HCT116 (cell line): ENCODE measurements at regions not wholly inside any gene's neighbourhood (a gene's known extent, or its start where the extent isn't known, plus 50 kb on each side); places are given as distances from the start of the nearest gene placed in this dataset.

Source experiments
- ATAC-seq: fragments of 200-7000 bp; cut with Tn5 transposase; 2 replicates; pipeline ENCODE4 v1.9.1; 2020; ENCODE audit warnings: mild to moderate bottlenecking, moderate library complexity
- BruUV-seq: library from RNA; stranded (reverse); fragments of 400-500 nt; replicated peaks from 2 replicates; lab custom pipeline; 2021; lab: Mats Ljungman, UMichigan
- CTCF ChIA-PET: fragments of 300-600 bp; sonication (Branson Sonifier 250); formaldehyde crosslinking; loops from one replicate; lab custom pipeline; 2021; ENCODE audit warnings: antibody characterized with exemption; lab: Charles Lee
- POLR2A ChIA-PET: fragments of 300-600, 350-600 bp; sonication (Branson Sonifier 250); formaldehyde crosslinking; loops from one replicate; lab custom pipeline; 2021; ENCODE audit warnings: antibody characterized with exemption; lab: Charles Lee
- RAD21 ChIA-PET, 2 experiments: fragments of 300-600 bp; sonication (Branson Sonifier 250); formaldehyde crosslinking; loops; one replicate each; lab custom pipeline; 2023; ENCODE audit warnings: low total read pairs in 2 of 2; ENCODE audit not compliant: uncharacterized antibody in 2 of 2, unreplicated experiment in 2 of 2, low non-redundant PET in 1 of 2; lab: Charles Lee
- DNase-seq: peaks from one replicate; pipeline ENCODE4 v3.0.0-alpha.2; 2010; ENCODE audit warnings: low read depth, low spot score
- H2AFZ ChIP-seq: fragments of 200-600 bp; shearing (Covaris generic), sonication (generic); 2 replicates; pipeline ENCODE4 v1.6.1; 2017; ENCODE audit warnings: low read depth, mixed run types, mixed read lengths, antibody characterized with exemption, low read length; ENCODE audit not compliant: poor library complexity, severe bottlenecking
- H3K27ac ChIP-seq: 2 replicates; pipeline ENCODE4 v1.5.1; 2012; ENCODE audit warnings: low read depth, low read length
- H3K27me3 ChIP-seq: fragments of 200-600 bp; sonication (generic); 2 replicates; pipeline ENCODE4 v1.6.1; 2016; ENCODE audit warnings: mixed run types, low read length, mixed read lengths; ENCODE audit not compliant: insufficient read depth
- H3K36me3 ChIP-seq, 2 experiments: fragments of 200-500 bp in 1 of 2; fragments of 200-600 bp in 1 of 2; sonication (Bioruptor generic) in 1 of 2; sonication (generic) in 1 of 2; 2 replicates each; pipeline versions ENCODE4 v1.5.1 to v1.6.1; 2014 to 2016; ENCODE audit warnings: low read length in 2 of 2, inconsistent platforms in 1 of 2, mixed read lengths in 1 of 2, mixed run types in 1 of 2; ENCODE audit not compliant: insufficient read depth in 2 of 2, control insufficient read depth in 1 of 2
- H3K4me1 ChIP-seq, 2 experiments: fragments of 200-600 bp in 1 of 2; sonication (generic) in 1 of 2; 2 replicates each; pipeline versions ENCODE4 v1.5.1 to v1.6.1; 2012 to 2017; ENCODE audit warnings: low read length in 2 of 2, inconsistent platforms in 1 of 2, mild to moderate bottlenecking in 1 of 2, mixed read lengths in 1 of 2, mixed run types in 1 of 2, moderate library complexity in 1 of 2; ENCODE audit not compliant: insufficient read depth in 2 of 2, control insufficient read depth in 1 of 2
- H3K4me2 ChIP-seq: fragments of 200-600 bp; sonication (generic); 2 replicates; pipeline ENCODE4 v1.6.1; 2017; ENCODE audit warnings: mixed run types, low read length, mixed read lengths
- H3K4me3 ChIP-seq, 2 experiments: fragments of 200-600 bp in 1 of 2; sonication (generic) in 1 of 2; replicated peaks in 1 of 2; 2 replicates each; pipeline ENCODE4 v1.5.1; 2011 to 2016; ENCODE audit warnings: low read length in 2 of 2, control low read depth in 1 of 2, low read depth in 1 of 2, mild to moderate bottlenecking in 1 of 2, mixed read lengths in 1 of 2, mixed run types in 1 of 2
- H3K79me2 ChIP-seq: fragments of 200-600 bp; sonication (generic); 2 replicates; pipeline ENCODE4 v1.6.1; 2017; ENCODE audit warnings: mild to moderate bottlenecking, mixed run types, low read length, moderate library complexity, mixed read lengths; ENCODE audit not compliant: insufficient read depth
- H3K9ac ChIP-seq: fragments of 200-600 bp; sonication (generic); 2 replicates; pipeline ENCODE4 v1.6.1; 2016; ENCODE audit warnings: low read length, mixed read lengths
- H3K9me2 ChIP-seq: fragments of 200-600 bp; sonication (generic), shearing (Covaris generic); 2 replicates; pipeline ENCODE4 v1.6.1; 2017; ENCODE audit warnings: mixed run types, mild to moderate bottlenecking, moderate library complexity; ENCODE audit not compliant: insufficient read depth
- H3K9me3 ChIP-seq, 2 experiments: fragments of 200-500 bp in 1 of 2; fragments of 200-600 bp in 1 of 2; sonication (Bioruptor generic) in 1 of 2; sonication (generic) in 1 of 2; 2 replicates each; pipeline ENCODE4 v1.6.1; 2014 to 2017; ENCODE audit warnings: low read length in 2 of 2, mixed read lengths in 2 of 2, inconsistent platforms in 1 of 2, low read depth in 1 of 2, mild to moderate bottlenecking in 1 of 2, mixed run types in 1 of 2, moderate library complexity in 1 of 2; ENCODE audit not compliant: control insufficient read depth in 1 of 2, insufficient read depth in 1 of 2
- H4K20me1 ChIP-seq: fragments of 200-600 bp; sonication (generic), shearing (Covaris generic); 2 replicates; pipeline ENCODE4 v1.6.1; 2017; ENCODE audit warnings: mixed run types, mild to moderate bottlenecking, moderate library complexity; ENCODE audit not compliant: insufficient read depth
- CBX3 ChIP-seq: IDR thresholded peaks from 2 replicates; pipeline ENCODE4 v1.6.1; 2012; ENCODE audit warnings: low read depth
- EGR1 ChIP-seq: IDR thresholded peaks from 2 replicates; pipeline ENCODE4 v1.6.1; 2012; ENCODE audit warnings: low read depth
- ELF1 ChIP-seq: IDR thresholded peaks from 2 replicates; pipeline ENCODE4 v1.6.1; 2012; ENCODE audit warnings: low read depth, borderline replicate concordance
- EZH2 ChIP-seq: fragments of 200-600 bp; sonication (generic); IDR thresholded peaks from 2 replicates; pipeline ENCODE4 v1.6.1; 2017; ENCODE audit warnings: antibody characterized with exemption, mixed run types
- EZH2phosphoT487 ChIP-seq: fragments of 200-600 bp; IDR thresholded peaks from 2 replicates; pipeline ENCODE4 v1.6.1; 2018; ENCODE audit warnings: antibody characterized with exemption, borderline replicate concordance
- FOSL1 ChIP-seq: IDR thresholded peaks from 2 replicates; pipeline ENCODE4 v1.6.1; 2012; ENCODE audit warnings: low read depth
- MAX ChIP-seq: IDR thresholded peaks from 2 replicates; pipeline ENCODE4 v1.6.1; 2012
- POLR2A ChIP-seq: IDR thresholded peaks from 2 replicates; pipeline ENCODE4 v1.7.0; 2011; ENCODE audit warnings: borderline replicate concordance; ENCODE audit not compliant: insufficient read depth, insufficient read length; ENCODE audit errors: extremely low read depth
- POLR2AphosphoS5 ChIP-seq: IDR thresholded peaks from 2 replicates; pipeline ENCODE4 v1.6.1; 2011; ENCODE audit warnings: mild to moderate bottlenecking, low read depth, low read length, moderate library complexity
- SP1 ChIP-seq: IDR thresholded peaks from 2 replicates; pipeline ENCODE4 v1.6.1; 2012; ENCODE audit warnings: low read depth
- SRF ChIP-seq: IDR thresholded peaks from 2 replicates; pipeline ENCODE4 v1.6.1; 2012; ENCODE audit warnings: low read depth
- TCF7L2 ChIP-seq: IDR thresholded peaks from 2 replicates; pipeline ENCODE4 v1.7.0; 2011; ENCODE audit warnings: borderline replicate concordance, inconsistent platforms; ENCODE audit not compliant: insufficient read depth, insufficient read length; ENCODE audit errors: extremely low read depth
- YY1 ChIP-seq: IDR thresholded peaks from 2 replicates; pipeline ENCODE4 v1.6.1; 2011; ENCODE audit warnings: low read length, low read depth, moderate library complexity, mild to moderate bottlenecking; ENCODE audit not compliant: insufficient replicate concordance; ENCODE audit errors: extremely low read depth
- ZFX ChIP-seq: fragments of 450-650 bp; IDR thresholded peaks from 2 replicates; pipeline ENCODE4 v1.6.1; 2017
- intact Hi-C: fragments of 100-400 bp; cut with micrococcal nuclease; formaldehyde crosslinking; loops from 2 replicates; pipeline ENCODE4 v1.10.0; 2022
- TF ChIP-seq, protein P1 (sequence below): IDR thresholded peaks from 2 replicates; pipeline ENCODE4 v1.6.1; 2012; ENCODE audit warnings: low read depth
- TF ChIP-seq, protein P2 (sequence below), 3 experiments: fragments of 200-600 bp in 1 of 3; sonication (generic) in 1 of 3; IDR thresholded peaks in 2 of 3; conservative IDR thresholded peaks in 1 of 3; 2 replicates each; pipeline ENCODE4 v1.5.1; 2012 to 2017; ENCODE audit warnings: low read depth in 2 of 3, low read length in 2 of 3, antibody characterized with exemption in 1 of 3, borderline replicate concordance in 1 of 3, control low read depth in 1 of 3, mild to moderate bottlenecking in 1 of 3, mixed read lengths in 1 of 3, mixed run types in 1 of 3, moderate library complexity in 1 of 3; ENCODE audit not compliant: insufficient read depth in 1 of 3
- TF ChIP-seq, protein P3 (sequence below): IDR thresholded peaks from 2 replicates; pipeline ENCODE4 v1.6.1; 2012

- Histone ChIP-seq H4K20me1 (no peaks in the 10 kb centered on the region), H3K79me2 (no peaks in the 10 kb centered on the region), H3K4me3 (no peak overlapping the region), H3K36me3 (no peaks in the 10 kb centered on the region), H3K9ac (no peak overlapping the region), H3K27ac (no peak overlapping the region), H3K4me1 (peaks cover 0 to 7% of the 10 kb centered on the region in 2 experiments; a peak in 1 of 4 replicates), H2AFZ (no peak overlapping the region), H3K27me3 (no peaks in the 10 kb centered on the region), H3K9me3 (no peaks in the 10 kb centered on the region), H3K9me2 (no peaks in the 10 kb centered on the region), H3K4me2 (no peak overlapping the region)
- no TSS peak for BruUV-seq
- DNase-seq: no peak
- ChIA-PET POLR2A (no interaction called here), CTCF (no interaction called here), RAD21 (no interaction called here)
- intact Hi-C loops: no loop called here
- TF ChIP-seq EZH2phosphoT487: no peak
- TF ChIP-seq, protein P1, sequence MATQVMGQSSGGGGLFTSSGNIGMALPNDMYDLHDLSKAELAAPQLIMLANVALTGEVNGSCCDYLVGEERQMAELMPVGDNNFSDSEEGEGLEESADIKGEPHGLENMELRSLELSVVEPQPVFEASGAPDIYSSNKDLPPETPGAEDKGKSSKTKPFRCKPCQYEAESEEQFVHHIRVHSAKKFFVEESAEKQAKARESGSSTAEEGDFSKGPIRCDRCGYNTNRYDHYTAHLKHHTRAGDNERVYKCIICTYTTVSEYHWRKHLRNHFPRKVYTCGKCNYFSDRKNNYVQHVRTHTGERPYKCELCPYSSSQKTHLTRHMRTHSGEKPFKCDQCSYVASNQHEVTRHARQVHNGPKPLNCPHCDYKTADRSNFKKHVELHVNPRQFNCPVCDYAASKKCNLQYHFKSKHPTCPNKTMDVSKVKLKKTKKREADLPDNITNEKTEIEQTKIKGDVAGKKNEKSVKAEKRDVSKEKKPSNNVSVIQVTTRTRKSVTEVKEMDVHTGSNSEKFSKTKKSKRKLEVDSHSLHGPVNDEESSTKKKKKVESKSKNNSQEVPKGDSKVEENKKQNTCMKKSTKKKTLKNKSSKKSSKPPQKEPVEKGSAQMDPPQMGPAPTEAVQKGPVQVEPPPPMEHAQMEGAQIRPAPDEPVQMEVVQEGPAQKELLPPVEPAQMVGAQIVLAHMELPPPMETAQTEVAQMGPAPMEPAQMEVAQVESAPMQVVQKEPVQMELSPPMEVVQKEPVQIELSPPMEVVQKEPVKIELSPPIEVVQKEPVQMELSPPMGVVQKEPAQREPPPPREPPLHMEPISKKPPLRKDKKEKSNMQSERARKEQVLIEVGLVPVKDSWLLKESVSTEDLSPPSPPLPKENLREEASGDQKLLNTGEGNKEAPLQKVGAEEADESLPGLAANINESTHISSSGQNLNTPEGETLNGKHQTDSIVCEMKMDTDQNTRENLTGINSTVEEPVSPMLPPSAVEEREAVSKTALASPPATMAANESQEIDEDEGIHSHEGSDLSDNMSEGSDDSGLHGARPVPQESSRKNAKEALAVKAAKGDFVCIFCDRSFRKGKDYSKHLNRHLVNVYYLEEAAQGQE: no peak
- TF ChIP-seq POLR2AphosphoS5: no peak
- no peak for TF ChIP-seq SP1
- TF ChIP-seq EGR1: no peak
- no peak for TF ChIP-seq CBX3
- no peak for TF ChIP-seq ZFX
- TF ChIP-seq POLR2A: no peak
- TF ChIP-seq FOSL1: no peak
- no peak for TF ChIP-seq YY1
- TF ChIP-seq, protein P2, sequence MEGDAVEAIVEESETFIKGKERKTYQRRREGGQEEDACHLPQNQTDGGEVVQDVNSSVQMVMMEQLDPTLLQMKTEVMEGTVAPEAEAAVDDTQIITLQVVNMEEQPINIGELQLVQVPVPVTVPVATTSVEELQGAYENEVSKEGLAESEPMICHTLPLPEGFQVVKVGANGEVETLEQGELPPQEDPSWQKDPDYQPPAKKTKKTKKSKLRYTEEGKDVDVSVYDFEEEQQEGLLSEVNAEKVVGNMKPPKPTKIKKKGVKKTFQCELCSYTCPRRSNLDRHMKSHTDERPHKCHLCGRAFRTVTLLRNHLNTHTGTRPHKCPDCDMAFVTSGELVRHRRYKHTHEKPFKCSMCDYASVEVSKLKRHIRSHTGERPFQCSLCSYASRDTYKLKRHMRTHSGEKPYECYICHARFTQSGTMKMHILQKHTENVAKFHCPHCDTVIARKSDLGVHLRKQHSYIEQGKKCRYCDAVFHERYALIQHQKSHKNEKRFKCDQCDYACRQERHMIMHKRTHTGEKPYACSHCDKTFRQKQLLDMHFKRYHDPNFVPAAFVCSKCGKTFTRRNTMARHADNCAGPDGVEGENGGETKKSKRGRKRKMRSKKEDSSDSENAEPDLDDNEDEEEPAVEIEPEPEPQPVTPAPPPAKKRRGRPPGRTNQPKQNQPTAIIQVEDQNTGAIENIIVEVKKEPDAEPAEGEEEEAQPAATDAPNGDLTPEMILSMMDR (IDR thresholded peaks at IDR 0.05 in 2 of 3, conservative IDR thresholded peaks at IDR 0.05 in 1 of 3; ENCODE audit: borderline replicate concordance in 1 of 3, insufficient read depth in 1 of 3, low read depth in 2 of 3, low read length in 2 of 3): no peak
- TF ChIP-seq EZH2: no peak
- TF ChIP-seq MAX: no peak
- TF ChIP-seq ELF1: no peak
- TF ChIP-seq, protein P3, sequence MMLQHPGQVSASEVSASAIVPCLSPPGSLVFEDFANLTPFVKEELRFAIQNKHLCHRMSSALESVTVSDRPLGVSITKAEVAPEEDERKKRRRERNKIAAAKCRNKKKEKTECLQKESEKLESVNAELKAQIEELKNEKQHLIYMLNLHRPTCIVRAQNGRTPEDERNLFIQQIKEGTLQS: no peak
- TF ChIP-seq TCF7L2: no peak
- no peak for TF ChIP-seq SRF
- 0 out of 2 replicates have a peak, but pooled peaks have one; percentile 40 for ATAC-seq
Measured at GRCh38 chr14:97640031-97640430, 842.8 kb downstream of the VRK1 start.
